Esophagus mucosa (tissue), 1 donor: ENCODE measurements at regions not wholly inside any gene's neighbourhood (a gene's known extent, or its start where the extent isn't known, plus 50 kb on each side); places are given as distances from the start of the nearest gene placed in this dataset.
"Not testable (repeated sequence)": the region's sequence is repeated elsewhere in the genome, so short reads cannot be mapped to it uniquely, and the experiment has no call there.

Experiments
- ATAC-seq: fragments of 200-7000 bp; cut with Tn5 transposase; one replicate; pipeline ENCODE4 v1.9.1; 2020
- donor health status: DM: yes; HTN: yes; CAD: no.

GRCh38 chr1:182331387-182331786 is 60.2 kb downstream of the GLUL start:
- no peak for ATAC-seq

GRCh38 chr1:182330303-182330702 is 61.3 kb downstream of the GLUL start:
- ATAC-seq, result no peak

DNA sequence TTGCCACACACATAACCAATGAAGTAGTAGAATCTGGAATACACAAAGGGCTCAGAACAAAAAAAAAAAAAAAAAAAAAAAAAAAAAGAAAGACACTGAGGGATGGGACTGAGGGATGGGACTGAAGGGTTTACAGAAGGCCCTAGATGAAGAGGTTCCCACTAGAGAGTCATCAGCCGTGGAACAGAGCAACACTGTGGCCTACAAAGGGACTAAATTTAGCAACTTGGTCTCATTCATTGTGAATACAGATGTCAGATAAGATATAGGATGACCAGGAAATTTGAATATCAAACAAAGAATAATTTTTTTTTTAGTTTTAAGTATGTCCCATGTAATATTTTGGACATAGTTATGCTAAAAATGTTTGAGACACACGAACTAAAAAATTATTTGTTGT is 62.1 kb downstream of the GLUL start:
- ATAC-seq, result no peak

GRCh38 chr1:182328591-182328990 is 63.0 kb downstream of the GLUL start:
- ATAC-seq, result no peak

DNA sequence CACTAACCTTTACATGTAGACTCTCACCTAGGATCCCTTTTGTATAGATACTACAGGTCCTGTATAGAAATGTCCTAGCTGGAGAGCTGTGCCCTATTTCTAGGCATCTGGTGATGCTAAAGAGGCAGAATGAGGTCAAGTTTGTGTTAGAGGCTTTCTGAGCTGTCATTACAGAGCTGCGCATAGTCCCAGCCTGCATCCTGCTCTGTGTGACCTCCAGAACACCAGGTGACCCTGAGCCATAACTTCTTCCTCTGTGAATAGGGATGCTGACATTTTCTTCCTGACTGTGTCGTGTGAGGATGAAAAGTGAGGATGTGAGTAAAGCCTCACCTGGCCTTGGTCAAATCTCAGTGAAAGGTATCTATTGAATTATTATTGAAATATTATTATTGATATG is 66.3 kb downstream of the GLUL start:
- no peak for ATAC-seq

DNA sequence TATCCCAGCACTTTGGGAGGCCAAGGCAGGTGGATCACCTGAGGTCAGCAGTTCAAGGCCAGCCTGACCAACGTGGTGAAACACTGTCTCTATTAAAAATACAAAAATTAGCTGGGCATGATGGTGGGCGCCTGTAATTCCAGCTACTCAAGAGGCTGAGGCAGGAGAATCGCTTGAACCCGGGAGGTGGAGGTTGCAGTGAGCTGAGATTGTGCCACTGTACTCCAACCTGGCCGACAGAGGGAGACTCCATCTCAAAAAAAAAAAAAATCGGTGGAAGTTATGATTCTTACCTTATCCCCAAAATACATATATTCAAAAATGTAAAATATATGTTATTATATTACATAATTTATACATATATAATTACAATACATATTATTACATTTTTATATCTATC is 70.1 kb downstream of the GLUL start:
- not testable (repeated sequence) for ATAC-seq

- ATAC-seq, result peak; percentile 64
Measured at GRCh38 chr1:182317611-182318161, 73.9 kb downstream of the GLUL start.

DNA sequence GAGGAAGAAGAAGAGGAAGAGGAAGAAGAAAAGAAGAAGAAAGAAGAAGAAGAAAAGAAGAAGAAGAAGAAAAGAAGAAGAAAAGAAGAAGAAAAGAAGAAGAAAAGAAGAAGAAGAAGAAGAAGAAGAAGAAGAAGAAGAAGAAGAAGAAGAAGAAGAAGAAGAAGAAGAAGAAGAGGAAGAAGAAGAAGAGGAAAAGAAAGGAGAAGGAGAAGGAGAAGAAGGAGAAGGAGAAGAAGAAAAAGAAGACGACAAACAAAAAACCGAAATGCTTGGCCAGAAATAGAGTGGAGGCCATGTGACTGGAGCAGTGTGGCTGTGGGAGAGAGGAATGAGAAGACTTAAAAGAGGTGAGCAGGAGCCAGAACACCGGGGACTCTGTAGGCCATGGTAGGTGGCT is 75.1 kb downstream of the GLUL start:
- not testable (repeated sequence) for ATAC-seq

DNA sequence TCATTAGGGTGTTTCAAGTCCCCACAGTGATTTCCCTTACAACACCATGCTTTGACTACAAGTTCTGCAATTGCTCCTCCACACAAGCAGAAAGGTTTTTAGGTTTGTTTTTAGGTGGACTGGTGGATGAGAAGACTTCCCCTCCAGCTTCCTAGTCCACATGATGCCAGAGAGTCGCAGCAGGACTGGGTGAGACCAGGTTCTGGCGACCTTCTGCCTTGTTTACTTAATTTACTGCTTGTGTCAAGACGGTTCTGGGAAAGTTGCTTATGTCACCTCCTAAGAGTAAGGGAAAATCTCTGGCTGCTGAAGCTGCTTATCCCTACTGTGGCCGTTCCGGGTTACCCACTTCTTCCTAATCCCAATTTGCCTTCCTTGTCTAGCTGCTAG is 76.4 kb downstream of the GLUL start:
- ATAC-seq, result no peak

GRCh38 chr1:182309631-182310351 is 81.8 kb downstream of the GLUL start:
- ATAC-seq, result no peak

DNA sequence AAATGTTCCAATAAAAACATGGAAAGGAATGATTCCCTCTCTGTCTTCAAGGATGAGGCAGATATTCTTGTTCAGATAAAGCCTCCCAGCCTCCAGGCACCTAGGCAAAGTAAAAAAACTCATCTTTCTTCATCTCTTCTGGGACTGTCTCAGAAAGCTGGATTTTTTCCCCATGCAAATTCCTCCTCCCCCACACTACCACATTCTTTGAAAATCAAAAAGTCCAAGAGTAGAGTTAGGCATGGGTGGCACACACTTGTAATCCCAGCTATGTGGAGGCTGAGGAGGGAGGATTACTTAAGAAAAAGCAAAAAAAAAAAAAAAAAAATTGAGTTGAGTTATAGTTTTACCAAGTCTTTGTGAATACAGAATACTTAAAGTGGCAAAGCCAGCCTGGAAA is 82.8 kb downstream of the GLUL start:
- no peak for ATAC-seq

DNA sequence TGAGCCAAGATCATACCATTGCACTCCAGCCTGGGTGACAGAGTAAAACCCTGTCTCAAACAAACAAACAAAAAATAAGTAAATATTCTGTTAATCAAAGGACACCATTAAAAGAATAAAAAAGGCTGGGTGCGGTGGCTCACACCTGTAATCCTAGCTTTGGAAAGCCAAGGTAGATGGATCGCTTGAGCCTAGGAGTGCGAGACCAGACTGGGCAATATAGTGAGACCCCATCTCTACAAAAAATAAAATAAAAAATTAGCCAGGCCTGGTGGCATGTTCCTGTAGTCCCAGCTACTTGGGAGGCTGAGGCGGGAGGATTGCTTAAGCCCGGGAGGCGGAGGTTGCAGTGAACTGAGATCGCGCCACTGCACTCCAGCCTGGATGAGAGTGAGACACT is 84.1 kb downstream of the GLUL start:
- not testable (repeated sequence) for ATAC-seq

- no peak for ATAC-seq
Measured at GRCh38 chr1:182305861-182306260, 85.7 kb downstream of the GLUL start.

DNA sequence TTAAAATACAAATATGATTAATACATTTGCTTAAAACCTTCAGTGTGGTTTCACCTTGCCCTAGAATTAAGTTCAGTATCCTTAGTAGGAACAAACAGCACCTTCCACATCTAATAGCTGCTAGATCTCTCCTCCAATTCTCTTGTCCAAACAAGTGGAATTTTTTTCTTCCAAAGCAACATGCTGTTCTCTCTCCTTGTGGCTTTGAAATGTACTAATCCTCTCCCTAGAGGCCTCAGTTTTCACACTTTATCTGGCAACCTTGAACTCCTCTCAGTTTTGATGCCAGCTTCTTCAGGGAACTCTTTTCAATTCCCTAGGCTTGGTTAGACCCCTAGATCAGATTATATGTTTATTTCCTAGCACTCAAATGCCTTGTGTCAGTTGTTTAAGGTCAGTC is 87.0 kb downstream of the GLUL start:
- ATAC-seq, result no peak

DNA sequence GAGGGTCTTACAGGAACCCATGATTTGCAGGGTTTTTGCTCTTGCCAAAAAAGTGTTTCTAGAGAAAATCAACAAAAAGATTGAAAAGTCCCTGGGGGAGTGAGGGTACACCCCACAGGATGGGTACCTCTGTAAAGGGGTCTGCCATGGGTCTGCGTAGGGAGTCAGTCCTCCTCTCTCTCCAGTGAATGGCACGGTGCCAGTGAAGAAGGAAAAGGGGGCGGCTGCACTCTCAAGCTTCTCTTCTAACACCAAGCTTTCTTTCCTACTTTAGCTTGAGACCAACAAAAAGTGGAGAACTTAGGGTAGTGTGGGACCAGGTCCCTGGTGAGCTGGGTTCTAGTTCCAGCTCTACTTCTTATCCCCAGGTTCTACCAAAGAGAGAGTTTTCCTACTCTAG is 87.4 kb downstream of the GLUL start:
- no peak for ATAC-seq

- no peak for ATAC-seq
Measured at GRCh38 chr1:182303778-182304177, 87.8 kb downstream of the GLUL start.

- peak; percentile 83 for ATAC-seq
Measured at GRCh38 chr1:182301467-182302198, 90.0 kb downstream of the GLUL start.

- no peak for ATAC-seq
Measured at GRCh38 chr1:182301026-182301436, 90.6 kb downstream of the GLUL start.

- peak; percentile 29 for ATAC-seq
Measured at GRCh38 chr1:182299728-182300616, 91.6 kb downstream of the GLUL start.

- peak; percentile 29 for ATAC-seq
Measured at GRCh38 chr1:182299054-182299727, 92.4 kb downstream of the GLUL start.

- no peak for ATAC-seq
Measured at GRCh38 chr1:182297335-182297734, 94.3 kb downstream of the GLUL start.

DNA sequence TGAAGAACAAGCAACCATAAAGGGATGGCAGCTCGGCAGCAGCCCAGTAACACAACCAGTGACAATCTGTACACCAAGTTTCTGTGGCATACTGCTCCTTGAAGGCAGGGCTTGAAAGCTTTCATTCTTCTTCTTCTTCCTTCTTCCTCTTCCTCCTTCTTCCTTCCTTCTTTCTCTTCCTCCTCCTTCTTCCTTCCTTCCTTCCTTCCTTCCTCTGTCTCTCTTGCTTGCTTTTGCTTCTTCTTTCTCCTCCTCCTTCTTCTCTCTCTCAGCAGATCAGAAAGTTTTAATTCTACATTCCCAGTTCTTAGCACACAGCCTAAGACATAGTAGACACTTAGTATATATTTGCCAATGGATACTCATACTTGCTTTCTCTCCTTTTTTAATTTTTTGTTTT is 95.9 kb downstream of the GLUL start:
- ATAC-seq, result no peak
